H9 (cell line): ENCODE measurements at regions not wholly inside any gene's neighbourhood (a gene's known extent, or its start where the extent isn't known, plus 50 kb on each side); places are given as distances from the start of the nearest gene placed in this dataset.

Experiments
- DNase-seq: peaks from one replicate; pipeline ENCODE4 v3.0.0-alpha.2; 2017
- H2AFZ ChIP-seq: one replicate; pipeline ENCODE4 v1.6.1; 2013; ENCODE audit warnings: mild to moderate bottlenecking, low read length, control low read depth, moderate library complexity
- H2AK5ac ChIP-seq: 2 replicates; pipeline ENCODE4 v1.6.1; 2013; ENCODE audit warnings: low read length, control low read depth, mixed read lengths; ENCODE audit not compliant: insufficient read length
- H2BK120ac ChIP-seq: one replicate; pipeline ENCODE4 v1.6.1; 2013; ENCODE audit warnings: low read depth, mild to moderate bottlenecking, low read length, control low read depth, inconsistent platforms; ENCODE audit not compliant: poor library complexity, severe bottlenecking
- H2BK12ac ChIP-seq: 2 replicates; pipeline ENCODE4 v1.6.1; 2013; ENCODE audit warnings: low read length, control low read depth, mixed read lengths, low read depth; ENCODE audit not compliant: insufficient read length
- H2BK15ac ChIP-seq: 2 replicates; pipeline ENCODE4 v1.6.1; 2013; ENCODE audit warnings: low read depth, low read length, control low read depth
- H2BK20ac ChIP-seq: one replicate; pipeline ENCODE4 v1.6.1; 2013; ENCODE audit warnings: low read depth, mild to moderate bottlenecking, low read length, control low read depth, inconsistent platforms; ENCODE audit not compliant: poor library complexity, severe bottlenecking
- H2BK5ac ChIP-seq: 2 replicates; pipeline ENCODE4 v1.6.1; 2013; ENCODE audit warnings: low read length, control low read depth, mixed read lengths; ENCODE audit not compliant: insufficient read length
- H3K14ac ChIP-seq: 2 replicates; pipeline ENCODE4 v1.6.1; 2013; ENCODE audit warnings: low read length, control low read depth; ENCODE audit not compliant: insufficient read depth
- H3K18ac ChIP-seq: 2 replicates; pipeline ENCODE4 v1.6.1; 2013; ENCODE audit warnings: low read depth, mild to moderate bottlenecking, mixed read lengths, low read length, control low read depth; ENCODE audit not compliant: insufficient read length
- H3K23ac ChIP-seq: 2 replicates; pipeline ENCODE4 v1.6.1; 2013; ENCODE audit warnings: low read length, control low read depth, mixed read lengths, low read depth; ENCODE audit not compliant: insufficient read length
- H3K23me2 ChIP-seq: 2 replicates; pipeline ENCODE4 v1.6.1; 2013; ENCODE audit warnings: low read depth, mild to moderate bottlenecking, mixed read lengths, low read length, control low read depth; ENCODE audit not compliant: insufficient read length, poor library complexity, severe bottlenecking
- H3K27ac ChIP-seq: 2 replicates; pipeline ENCODE4 v1.5.1; 2013; ENCODE audit warnings: low read length, control low read depth, mixed read lengths, low read depth; ENCODE audit not compliant: insufficient read length
- H3K27me3 ChIP-seq: 2 replicates; pipeline ENCODE4 v1.6.1; 2013; ENCODE audit warnings: low read length, control low read depth, inconsistent platforms; ENCODE audit not compliant: insufficient read depth
- H3K4ac ChIP-seq: 2 replicates; pipeline ENCODE4 v1.6.1; 2013; ENCODE audit warnings: low read depth, mild to moderate bottlenecking, control low read depth, inconsistent platforms, low read length, moderate library complexity
- H3K4me1 ChIP-seq: 2 replicates; pipeline ENCODE4 v1.6.1; 2013; ENCODE audit warnings: low read length, control low read depth, inconsistent platforms; ENCODE audit not compliant: insufficient read depth
- H3K4me2 ChIP-seq: 2 replicates; pipeline ENCODE4 v1.6.1; 2013; ENCODE audit warnings: low read length, control low read depth, mixed read lengths; ENCODE audit not compliant: insufficient read length, insufficient read depth
- H3K56ac ChIP-seq: 2 replicates; pipeline ENCODE4 v1.6.1; 2013; ENCODE audit warnings: low read depth, mild to moderate bottlenecking, mixed read lengths, low read length, control low read depth; ENCODE audit not compliant: insufficient read length
- H3K79me1 ChIP-seq: 2 replicates; pipeline ENCODE4 v1.6.1; 2013; ENCODE audit warnings: low read depth, mild to moderate bottlenecking, moderate library complexity, low read length, control low read depth, inconsistent platforms; ENCODE audit not compliant: insufficient read depth, poor library complexity, severe bottlenecking
- H3K79me2 ChIP-seq: 2 replicates; pipeline ENCODE4 v1.6.1; 2013; ENCODE audit warnings: low read length, control low read depth, inconsistent platforms; ENCODE audit not compliant: insufficient read depth
- H3K9ac ChIP-seq: 2 replicates; pipeline ENCODE4 v1.6.1; 2013; ENCODE audit warnings: low read length, control low read depth, mixed read lengths; ENCODE audit not compliant: insufficient read length; ENCODE audit errors: extremely low read depth
- H3K9me3 ChIP-seq: one replicate; pipeline ENCODE4 v1.6.1; 2013; ENCODE audit warnings: low read depth, low read length, inconsistent platforms; ENCODE audit not compliant: control insufficient read depth
- H3T11ph ChIP-seq: one replicate; pipeline ENCODE4 v1.6.1; 2013; ENCODE audit warnings: mild to moderate bottlenecking, low read length, control low read depth, inconsistent platforms
- H4K20me1 ChIP-seq: one replicate; pipeline ENCODE4 v1.6.1; 2013; ENCODE audit not compliant: control insufficient read depth, insufficient read length, insufficient read depth
- H4K5ac ChIP-seq: 2 replicates; pipeline ENCODE4 v1.6.1; 2013; ENCODE audit warnings: low read depth, mild to moderate bottlenecking, mixed read lengths, low read length, control low read depth; ENCODE audit not compliant: insufficient read length
- H4K8ac ChIP-seq: replicated peaks from 2 replicates; pipeline ENCODE4 v1.6.1; 2013; ENCODE audit warnings: low read length, control low read depth, mixed read lengths, low read depth; ENCODE audit not compliant: insufficient read length
- H4K91ac ChIP-seq: 2 replicates; pipeline ENCODE4 v1.6.1; 2013; ENCODE audit warnings: low read depth, mild to moderate bottlenecking, moderate library complexity, mixed read lengths, low read length, control low read depth; ENCODE audit not compliant: insufficient read length
- H3K27ac Mint-ChIP-seq, 3 experiments: 2 replicates in 2 of 3; 3 replicates in 1 of 3; pipeline ENCODE4 v1.8.0; 2020 to 2021; ENCODE audit warnings: mixed read lengths in 3 of 3, mild to moderate bottlenecking in 1 of 3, moderate library complexity in 1 of 3
- H3K27me3 Mint-ChIP-seq: 2 replicates; pipeline ENCODE4 v1.8.0; 2021; ENCODE audit warnings: low read depth, mild to moderate bottlenecking, moderate library complexity, mixed read lengths
- H3K36me3 Mint-ChIP-seq, 3 experiments: 2 replicates in 2 of 3; 3 replicates in 1 of 3; pipeline ENCODE4 v1.8.0; 2020 to 2021; ENCODE audit warnings: low read depth in 3 of 3, mixed read lengths in 3 of 3; ENCODE audit not compliant: insufficient read depth in 1 of 3
- H3K4me1 Mint-ChIP-seq, 2 experiments: 2 replicates each; pipeline ENCODE4 v1.8.0; 2020; ENCODE audit warnings: mixed read lengths in 2 of 2
- H3K4me3 Mint-ChIP-seq, 2 experiments: 2 replicates in 1 of 2; 3 replicates in 1 of 2; pipeline ENCODE4 v1.8.0; 2020 to 2021; ENCODE audit warnings: mild to moderate bottlenecking in 2 of 2, mixed read lengths in 2 of 2, moderate library complexity in 1 of 2
- H3K9me3 Mint-ChIP-seq, 2 experiments: 2 replicates in 1 of 2; 3 replicates in 1 of 2; pipeline ENCODE4 v1.8.0; 2020; ENCODE audit warnings: mild to moderate bottlenecking in 2 of 2, mixed read lengths in 2 of 2, moderate library complexity in 1 of 2
- WGBS: extraction: QIAGEN DNeasy Blood & Tissue Kit; methylation state at CpG from one replicate; pipeline ENCODE4 v1.1.7; 2013; ENCODE audit warnings: missing lambda C conversion rate, low lambda C conversion rate, mixed read lengths; ENCODE audit not compliant: insufficient read length; ENCODE audit errors: extremely low coverage; 5-methylcytosine and 5-hydroxymethylcytosine counted together
- TF ChIP-seq, protein P1 (sequence below): fragments of 200-600 bp; sonication (generic); conservative IDR thresholded peaks from 3 replicates; pipeline ENCODE4 v1.8.0; 2021; ENCODE audit warnings: antibody characterized with exemption, mild to moderate bottlenecking

DNA sequence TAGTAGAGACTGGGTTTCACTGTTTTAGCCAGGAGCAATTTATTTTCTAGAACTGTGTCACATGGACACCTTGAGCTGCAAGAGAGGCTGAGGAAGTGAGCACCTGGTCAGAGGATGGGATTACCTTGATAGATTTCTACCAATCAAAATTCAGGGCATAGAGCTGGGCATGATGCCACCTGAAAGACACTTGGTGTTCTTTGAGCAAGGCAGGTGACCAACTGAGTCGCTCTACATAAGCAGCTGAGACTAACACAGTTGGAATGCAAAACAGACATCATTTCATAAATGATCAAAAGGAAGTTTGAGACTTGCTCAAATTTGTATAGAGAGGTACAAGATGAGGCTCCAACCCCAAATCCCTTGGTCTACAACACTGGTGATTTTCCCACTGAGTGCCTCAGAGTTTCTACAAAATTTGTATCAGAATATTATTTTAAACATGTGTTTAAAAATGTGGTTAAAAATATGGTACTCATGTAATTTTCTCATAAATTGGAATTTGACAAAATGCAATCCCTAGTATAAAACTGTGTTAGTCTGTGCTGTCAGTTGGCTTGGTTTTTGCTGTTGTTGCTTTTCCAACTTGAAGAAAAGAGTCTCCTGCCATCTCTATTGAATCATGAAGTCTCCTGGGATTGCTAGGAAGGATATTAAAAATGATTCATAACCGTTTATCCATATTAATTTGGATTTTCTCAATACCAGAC is 156.4 kb upstream of the MDFIC start:
- TF ChIP-seq, protein P1, sequence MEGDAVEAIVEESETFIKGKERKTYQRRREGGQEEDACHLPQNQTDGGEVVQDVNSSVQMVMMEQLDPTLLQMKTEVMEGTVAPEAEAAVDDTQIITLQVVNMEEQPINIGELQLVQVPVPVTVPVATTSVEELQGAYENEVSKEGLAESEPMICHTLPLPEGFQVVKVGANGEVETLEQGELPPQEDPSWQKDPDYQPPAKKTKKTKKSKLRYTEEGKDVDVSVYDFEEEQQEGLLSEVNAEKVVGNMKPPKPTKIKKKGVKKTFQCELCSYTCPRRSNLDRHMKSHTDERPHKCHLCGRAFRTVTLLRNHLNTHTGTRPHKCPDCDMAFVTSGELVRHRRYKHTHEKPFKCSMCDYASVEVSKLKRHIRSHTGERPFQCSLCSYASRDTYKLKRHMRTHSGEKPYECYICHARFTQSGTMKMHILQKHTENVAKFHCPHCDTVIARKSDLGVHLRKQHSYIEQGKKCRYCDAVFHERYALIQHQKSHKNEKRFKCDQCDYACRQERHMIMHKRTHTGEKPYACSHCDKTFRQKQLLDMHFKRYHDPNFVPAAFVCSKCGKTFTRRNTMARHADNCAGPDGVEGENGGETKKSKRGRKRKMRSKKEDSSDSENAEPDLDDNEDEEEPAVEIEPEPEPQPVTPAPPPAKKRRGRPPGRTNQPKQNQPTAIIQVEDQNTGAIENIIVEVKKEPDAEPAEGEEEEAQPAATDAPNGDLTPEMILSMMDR = no peak
- H3K4me2 ChIP-seq = no peak overlapping the region
- no peak overlapping the region for H3K4me3 Mint-ChIP-seq
- no peak overlapping the region for H2AFZ ChIP-seq
- H3K79me1 ChIP-seq = no peaks in the 10 kb centered on the region
- H3K4me1 ChIP-seq = no peaks in the 10 kb centered on the region
- no peak overlapping the region for H4K8ac ChIP-seq
- H3K9me3 Mint-ChIP-seq = no peaks in the 10 kb centered on the region
- no peak overlapping the region for H3K23ac ChIP-seq
- H4K91ac ChIP-seq = no peak overlapping the region
- no peak overlapping the region for H3K9ac ChIP-seq
- no peak overlapping the region for H3K4ac ChIP-seq
- no CpG with 5 or more reads among the region's 2 CpGs for WGBS
- no peak overlapping the region for H4K5ac ChIP-seq
- no peak overlapping the region for H3K14ac ChIP-seq
- no peak overlapping the region for H3K27ac ChIP-seq
- no peak overlapping the region for H2AK5ac ChIP-seq
- DNase-seq = no peak
- H2BK15ac ChIP-seq = no peak overlapping the region
- no peak overlapping the region for H3K18ac ChIP-seq
- no peaks in the 10 kb centered on the region; the same call in 1 of the 2 replicates for H3K27me3 Mint-ChIP-seq
- H3K23me2 ChIP-seq = no peaks in the 10 kb centered on the region
- H3K56ac ChIP-seq = no peak overlapping the region
- H3K9me3 ChIP-seq = no peaks in the 10 kb centered on the region
- H2BK20ac ChIP-seq = no peak overlapping the region
- H3K4me1 Mint-ChIP-seq = no peaks in the 10 kb centered on the region
- H2BK5ac ChIP-seq = no peak overlapping the region
- H2BK120ac ChIP-seq = no peak overlapping the region
- H2BK12ac ChIP-seq = no peak overlapping the region
- no peak overlapping the region for H3T11ph ChIP-seq
- no peaks in the 10 kb centered on the region for H3K27me3 ChIP-seq
- no peak overlapping the region for H3K27ac Mint-ChIP-seq
- H3K79me2 ChIP-seq = no peaks in the 10 kb centered on the region
- no peaks in the 10 kb centered on the region for H4K20me1 ChIP-seq
- H3K36me3 Mint-ChIP-seq = no peaks in the 10 kb centered on the region
